GM10248 (cell line): ENCODE measurements at regions not wholly inside any gene's neighbourhood (a gene's known extent, or its start where the extent isn't known, plus 50 kb on each side); places are given as distances from the start of the nearest gene placed in this dataset.

Source experiments
- CTCF ChIA-PET: fragments of 300-600 bp; sonication (Branson Sonifier 250); formaldehyde crosslinking; extraction: SDS; loops from one replicate; lab custom pipeline; 2021; ENCODE audit warnings: antibody characterized with exemption; lab: Yijun Ruan, JAX
- POLR2A ChIA-PET: fragments of 350-650 bp; sonication (Branson Sonifier 250); formaldehyde crosslinking; extraction: SDS; loops from one replicate; lab custom pipeline; 2020; ENCODE audit warnings: antibody characterized with exemption; lab: Yijun Ruan, JAX
- DNase-seq: peaks from one replicate; pipeline ENCODE4 v3.0.0; 2012; ENCODE audit errors: extremely low spot score
- TF ChIP-seq, protein P1 (sequence below): IDR thresholded peaks from 2 replicates; pipeline ENCODE4 v1.5.1; 2012; ENCODE audit warnings: mild to moderate bottlenecking, low read depth; ENCODE audit errors: extremely low read depth, missing control alignments, control extremely low read depth

DNA sequence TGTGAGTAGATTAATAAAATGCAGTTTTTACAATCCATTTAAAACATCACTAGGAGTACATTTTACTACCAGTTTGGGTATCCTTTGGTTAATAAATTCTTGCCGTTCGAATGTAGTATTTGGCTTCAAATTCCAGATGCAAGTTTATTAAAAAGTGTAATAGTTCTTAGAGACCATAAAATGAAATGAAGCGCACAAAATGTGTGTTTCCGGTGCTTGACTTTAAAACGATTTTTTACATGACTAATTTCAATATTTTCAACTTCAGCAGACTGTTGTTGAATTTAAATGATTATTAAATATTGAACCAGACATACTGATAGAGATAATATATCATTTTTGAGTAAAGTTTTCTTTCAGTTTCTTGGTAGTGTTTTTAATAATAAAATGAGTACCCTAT, 138.4 kb upstream of the NAALADL2 start:
- no peak for DNase-seq
- POLR2A ChIA-PET = no interaction called here
- TF ChIP-seq, protein P1, sequence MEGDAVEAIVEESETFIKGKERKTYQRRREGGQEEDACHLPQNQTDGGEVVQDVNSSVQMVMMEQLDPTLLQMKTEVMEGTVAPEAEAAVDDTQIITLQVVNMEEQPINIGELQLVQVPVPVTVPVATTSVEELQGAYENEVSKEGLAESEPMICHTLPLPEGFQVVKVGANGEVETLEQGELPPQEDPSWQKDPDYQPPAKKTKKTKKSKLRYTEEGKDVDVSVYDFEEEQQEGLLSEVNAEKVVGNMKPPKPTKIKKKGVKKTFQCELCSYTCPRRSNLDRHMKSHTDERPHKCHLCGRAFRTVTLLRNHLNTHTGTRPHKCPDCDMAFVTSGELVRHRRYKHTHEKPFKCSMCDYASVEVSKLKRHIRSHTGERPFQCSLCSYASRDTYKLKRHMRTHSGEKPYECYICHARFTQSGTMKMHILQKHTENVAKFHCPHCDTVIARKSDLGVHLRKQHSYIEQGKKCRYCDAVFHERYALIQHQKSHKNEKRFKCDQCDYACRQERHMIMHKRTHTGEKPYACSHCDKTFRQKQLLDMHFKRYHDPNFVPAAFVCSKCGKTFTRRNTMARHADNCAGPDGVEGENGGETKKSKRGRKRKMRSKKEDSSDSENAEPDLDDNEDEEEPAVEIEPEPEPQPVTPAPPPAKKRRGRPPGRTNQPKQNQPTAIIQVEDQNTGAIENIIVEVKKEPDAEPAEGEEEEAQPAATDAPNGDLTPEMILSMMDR = no peak
- CTCF ChIA-PET = interaction anchor here (1.9 kb wide), 1 partner anchor 10 kb away, joined by 5 read pairs; no protein-coding TSS in a partner anchor

DNA sequence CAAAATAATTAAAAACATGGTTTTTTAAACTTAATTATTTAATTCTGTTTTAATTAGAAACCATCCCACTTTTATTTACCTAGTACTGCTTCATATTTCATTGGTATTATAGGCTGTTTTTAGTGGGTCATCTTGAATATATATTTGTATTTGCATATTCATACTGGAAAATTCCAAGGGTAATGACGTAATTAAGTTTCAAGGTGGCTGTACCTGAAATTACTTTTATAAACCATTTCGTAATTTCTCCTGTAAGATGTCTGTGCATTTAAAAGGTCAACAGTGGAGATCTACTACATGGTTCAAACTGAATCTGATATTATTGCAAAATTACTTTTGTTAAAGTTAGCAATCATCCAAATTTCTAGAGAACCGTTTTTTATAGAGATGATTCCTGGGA, 133.8 kb upstream of the NAALADL2 start:
- ChIA-PET POLR2A (no interaction called here), CTCF (no interaction called here)
- TF ChIP-seq, protein P1 = no peak
- no peak for DNase-seq

DNA sequence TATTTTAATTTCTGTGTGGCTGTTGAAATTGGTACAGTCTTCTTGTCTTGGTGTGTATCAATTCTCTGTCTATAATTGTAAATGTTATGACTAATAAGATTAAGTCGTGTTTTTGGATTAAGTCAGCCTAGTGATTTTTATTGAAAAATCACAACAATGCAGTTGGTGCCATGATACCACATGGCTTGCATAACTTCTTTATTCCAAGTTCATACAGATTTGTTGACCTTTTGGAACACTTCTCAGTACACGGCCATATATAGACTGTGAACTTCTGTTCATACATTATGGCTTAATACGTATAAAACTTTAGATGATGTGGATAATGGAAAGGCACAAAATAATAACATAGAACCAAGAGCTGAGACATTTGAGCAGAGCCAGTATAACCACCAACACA, 121.2 kb upstream of the NAALADL2 start:
- CTCF ChIA-PET = no interaction called here
- POLR2A ChIA-PET = no interaction called here
- no peak for DNase-seq
- TF ChIP-seq, protein P1 = no peak

DNA sequence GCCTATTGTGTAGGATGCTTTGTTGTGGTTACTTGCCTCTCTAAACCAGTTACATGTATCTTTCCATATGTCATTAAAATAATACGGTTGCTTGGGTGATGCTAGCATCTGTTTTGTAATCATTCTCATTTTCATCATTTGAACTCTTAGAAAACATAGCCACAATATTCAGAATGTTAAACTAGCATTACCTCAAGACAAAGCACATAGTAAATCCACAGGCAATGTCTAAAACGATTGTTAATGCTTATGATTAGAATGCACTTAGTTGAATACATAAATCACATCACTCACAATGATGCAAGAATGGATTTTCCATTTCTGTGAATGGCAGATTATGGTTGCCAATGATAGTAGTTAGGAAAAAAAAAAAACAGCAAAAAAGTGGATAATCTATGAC, 110.0 kb upstream of the NAALADL2 start:
- TF ChIP-seq, protein P1 = no peak
- ChIA-PET CTCF (no interaction called here), POLR2A (no interaction called here)
- DNase-seq = no peak

DNA sequence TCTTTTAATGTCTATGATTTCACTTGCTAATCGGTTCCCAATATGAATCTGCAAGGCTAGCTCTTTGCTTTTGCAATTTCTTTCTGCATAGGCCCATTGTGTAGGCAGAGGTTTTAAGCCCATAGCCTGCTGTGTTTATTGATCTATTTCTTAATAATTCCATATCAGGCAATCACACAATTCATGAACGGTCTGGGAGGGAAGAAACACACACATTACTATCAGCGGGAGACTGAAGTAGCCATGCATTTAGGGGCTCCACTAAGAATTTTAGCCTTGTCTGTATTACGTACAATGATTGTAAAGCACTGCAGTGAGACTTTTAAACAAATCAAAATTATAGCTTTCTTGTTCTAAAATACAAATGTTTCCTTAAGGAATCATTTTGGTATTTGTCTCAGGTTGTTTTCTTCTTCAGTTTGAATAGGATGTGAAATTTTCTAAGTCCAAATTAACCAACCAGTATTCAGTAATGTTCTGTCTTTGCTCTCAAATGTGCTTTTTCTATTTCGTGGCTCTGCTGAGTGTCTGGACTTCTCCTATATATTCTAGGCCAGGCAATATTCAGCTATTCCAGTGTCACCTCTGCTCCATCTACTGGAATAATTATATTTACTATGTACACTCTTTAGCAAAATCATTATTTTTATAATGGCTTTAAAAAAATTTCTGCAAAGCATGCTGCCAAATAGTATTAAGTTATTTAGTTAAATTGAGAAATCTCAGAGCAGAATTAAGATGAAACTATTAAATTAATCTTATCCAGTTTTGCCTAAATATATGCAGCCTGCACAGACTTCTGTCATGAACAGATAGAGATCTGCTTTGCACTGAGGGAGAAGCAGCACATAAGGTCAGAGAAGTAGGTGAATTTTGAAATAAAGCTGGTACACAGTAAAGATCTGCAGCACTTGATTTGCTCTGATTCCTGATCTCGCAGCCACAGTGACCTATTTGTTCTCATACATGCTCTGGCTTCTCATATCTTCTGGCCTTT, 103.0 kb upstream of the NAALADL2 start:
- DNase-seq = no peak
- TF ChIP-seq, protein P1 = no peak
- POLR2A ChIA-PET = no interaction called here
- CTCF ChIA-PET = no interaction called here

DNA sequence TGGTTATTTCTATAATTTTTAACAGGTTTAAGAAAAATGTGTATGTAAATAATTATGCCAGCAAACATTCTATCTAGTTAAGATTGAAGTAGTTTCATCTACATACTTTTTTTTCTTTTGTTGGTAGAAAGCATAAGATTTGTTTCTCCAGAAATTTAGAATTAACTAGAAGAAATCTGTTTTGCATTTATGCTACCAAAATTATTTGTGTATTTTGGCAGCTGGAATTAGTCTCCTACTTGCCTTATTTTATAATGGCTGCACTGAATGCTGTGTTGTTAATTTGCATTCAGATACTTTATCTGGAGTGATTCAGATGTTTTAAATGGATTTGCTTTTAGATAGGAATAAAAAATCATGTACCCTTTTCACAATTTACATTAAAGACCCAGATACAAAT, 100.2 kb upstream of the NAALADL2 start:
- ChIA-PET POLR2A (no interaction called here), CTCF (no interaction called here)
- TF ChIP-seq, protein P1 = no peak
- no peak for DNase-seq
